HEK293T (cell line): ENCODE measurements at regions not wholly inside any gene's neighbourhood (a gene's known extent, or its start where the extent isn't known, plus 50 kb on each side); places are given as distances from the start of the nearest gene placed in this dataset.

ENCODE experiments used
- CTCF ChIA-PET: fragments of 350-600 bp; formaldehyde crosslinking; extraction: SDS; loops from one replicate; lab custom pipeline; 2021; ENCODE audit warnings: antibody characterized with exemption, inconsistent platforms; lab: Yijun Ruan, JAX
- POLR2A ChIA-PET: fragments of 350-600 bp; formaldehyde crosslinking; extraction: SDS; loops from one replicate; lab custom pipeline; 2020; ENCODE audit warnings: antibody characterized with exemption, inconsistent platforms; lab: Yijun Ruan, JAX
- DNase-seq: peaks from one replicate; pipeline ENCODE4 v3.0.0; 2012; ENCODE audit warnings: mixed read lengths; ENCODE audit errors: extremely low spot score
- ARNT ChIP-seq: fragments of 450-650 bp; IDR thresholded peaks from 2 replicates; pipeline ENCODE4 v1.6.1; 2017; ENCODE audit warnings: mild to moderate bottlenecking
- BHLHE40 ChIP-seq: fragments of 450-650 bp; IDR thresholded peaks from 2 replicates; pipeline ENCODE4 v1.6.1; 2016; ENCODE audit warnings: mild to moderate bottlenecking, moderate library complexity, borderline replicate concordance
- CTBP1 ChIP-seq: fragments of 450-650 bp; IDR thresholded peaks from 2 replicates; pipeline ENCODE4 v1.6.1; 2016; ENCODE audit warnings: borderline replicate concordance
- ELF4 ChIP-seq: fragments of 450-650 bp; IDR thresholded peaks from 2 replicates; pipeline ENCODE4 v1.6.1; 2017; ENCODE audit warnings: antibody characterized with exemption
- FOXA1 ChIP-seq: fragments of 450-650 bp; IDR thresholded peaks from 2 replicates; pipeline ENCODE4 v1.6.1; 2016; ENCODE audit warnings: mild to moderate bottlenecking
- FOXK2 ChIP-seq: fragments of 450-650 bp; IDR thresholded peaks from 2 replicates; pipeline ENCODE4 v1.6.1; 2016; ENCODE audit warnings: mild to moderate bottlenecking
- FOXM1 ChIP-seq: fragments of 450-650 bp; IDR thresholded peaks from 2 replicates; pipeline ENCODE4 v1.6.1; 2017; ENCODE audit warnings: mild to moderate bottlenecking, borderline replicate concordance
- HDGF ChIP-seq: fragments of 450-650 bp; IDR thresholded peaks from 2 replicates; pipeline ENCODE4 v1.6.1; 2017; ENCODE audit warnings: antibody characterized with exemption, borderline replicate concordance
- L3MBTL2 ChIP-seq: fragments of 450-650 bp; conservative IDR thresholded peaks from 2 replicates; pipeline ENCODE4 v1.6.1; 2016; ENCODE audit warnings: mild to moderate bottlenecking
- LEF1 ChIP-seq: fragments of 450-650 bp; IDR thresholded peaks from 2 replicates; pipeline ENCODE4 v1.6.1; 2017; ENCODE audit warnings: mild to moderate bottlenecking, borderline replicate concordance
- NFRKB ChIP-seq: fragments of 450-650 bp; IDR thresholded peaks from 2 replicates; pipeline ENCODE4 v1.6.1; 2016; ENCODE audit warnings: mild to moderate bottlenecking, moderate library complexity
- PKNOX1 ChIP-seq: fragments of 450-650 bp; IDR thresholded peaks from 2 replicates; pipeline ENCODE4 v1.6.1; 2016
- SP1 ChIP-seq: fragments of 450-650 bp; IDR thresholded peaks from 2 replicates; pipeline ENCODE4 v1.6.1; 2017
- SUZ12 ChIP-seq: fragments of 450-650 bp; IDR thresholded peaks from 2 replicates; pipeline ENCODE4 v1.6.1; 2016; ENCODE audit warnings: mild to moderate bottlenecking
- TARDBP ChIP-seq: fragments of 450-650 bp; IDR thresholded peaks from 2 replicates; pipeline ENCODE4 v1.6.1; 2016
- ZNF384 ChIP-seq: fragments of 450-650 bp; IDR thresholded peaks from 2 replicates; pipeline ENCODE4 v1.6.1; 2016

DNA sequence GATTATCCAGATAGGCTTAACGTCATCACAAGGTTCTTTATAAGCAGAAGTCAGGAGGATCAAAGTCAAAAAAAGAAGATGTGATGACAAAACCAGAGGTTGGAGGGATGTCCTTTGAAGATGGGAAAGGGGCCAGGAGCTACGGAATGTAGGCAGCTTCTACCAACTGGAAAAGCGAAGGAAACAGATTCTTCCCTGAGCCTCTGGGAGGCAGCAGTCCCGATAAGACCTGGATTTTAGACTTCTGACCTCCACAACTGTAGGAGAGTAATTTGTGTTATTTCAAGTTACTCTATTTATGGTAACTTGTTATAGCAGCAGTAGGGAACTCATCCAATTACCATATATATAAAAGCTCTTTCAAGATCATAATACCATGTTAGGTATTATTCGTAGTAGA, 98.8 kb upstream of the MYCBP2 start:
- ChIA-PET CTCF (interaction anchor here (0.5 to 2.4 kb wide), 2 partner anchors 10 to 52 kb away, joined by 5 read pairs; no protein-coding TSS in a partner anchor), POLR2A (no interaction called here)
- no peak for TF ChIP-seq FOXK2
- no peak for TF ChIP-seq ARNT
- no peak for TF ChIP-seq FOXA1
- no peak for TF ChIP-seq L3MBTL2
- TF ChIP-seq LEF1: no peak
- TF ChIP-seq SP1: no peak
- TF ChIP-seq NFRKB: no peak
- no peak for TF ChIP-seq BHLHE40
- no peak for TF ChIP-seq TARDBP
- no peak for TF ChIP-seq PKNOX1
- no peak for TF ChIP-seq ZNF384
- no peak for TF ChIP-seq SUZ12
- TF ChIP-seq CTBP1: no peak
- TF ChIP-seq ELF4: no peak
- TF ChIP-seq HDGF: no peak
- no peak for DNase-seq

GRCh38 chr13:77423296-77423695, 96.4 kb upstream of the MYCBP2 start:
- POLR2A ChIA-PET: no interaction called here
- DNase-seq: no peak
- no peak for TF ChIP-seq L3MBTL2
- TF ChIP-seq CTBP1: no peak
- TF ChIP-seq SP1: no peak
- TF ChIP-seq LEF1: no peak
- no peak for TF ChIP-seq PKNOX1
- no peak for TF ChIP-seq SUZ12
- TF ChIP-seq BHLHE40: no peak
- TF ChIP-seq FOXK2: no peak
- CTCF ChIA-PET: no interaction called here

- POLR2A ChIA-PET: no interaction called here
- no peak for DNase-seq
- CTCF ChIA-PET: no interaction called here
- TF ChIP-seq HDGF (no peak), LEF1 (no peak), SP1 (no peak), ZNF384 (no peak), TARDBP (no peak), NFRKB (no peak), PKNOX1 (no peak), ELF4 (no peak), BHLHE40 (no peak), FOXM1 (no peak), FOXK2 (no peak), SUZ12 (no peak)
Measured at GRCh38 chr13:77422724-77423123, 95.8 kb upstream of the MYCBP2 start.

DNA sequence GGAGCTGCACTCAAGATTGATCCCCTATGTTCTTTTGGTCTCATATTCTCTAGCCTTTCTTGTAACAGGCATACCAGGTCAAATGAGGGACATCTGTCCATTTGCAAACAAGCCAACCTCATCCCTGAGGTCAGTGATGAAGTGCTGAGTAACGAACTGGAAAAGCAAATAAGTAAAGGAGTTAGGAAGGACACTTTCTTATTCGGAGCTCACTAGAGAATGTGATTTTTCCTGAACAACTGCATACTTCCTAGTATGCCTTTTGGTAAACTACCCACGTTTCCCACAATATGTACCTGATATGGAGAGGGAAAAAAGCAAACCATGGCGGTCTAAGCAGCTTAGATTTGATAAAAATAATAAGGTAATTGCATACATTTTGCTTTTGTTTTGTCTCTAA, 91.0 kb upstream of the MYCBP2 start:
- ChIA-PET POLR2A (interaction anchor here (1.3 kb wide), 1 partner anchor 8 kb away, joined by 3 read pairs; no protein-coding TSS in a partner anchor), CTCF (no interaction called here)
- TF ChIP-seq L3MBTL2: no peak
- TF ChIP-seq ZNF384: no peak
- TF ChIP-seq NFRKB: no peak
- no peak for TF ChIP-seq ARNT
- no peak for TF ChIP-seq SP1
- no peak for TF ChIP-seq HDGF
- TF ChIP-seq LEF1: no peak
- no peak for TF ChIP-seq BHLHE40
- no peak for TF ChIP-seq ELF4
- no peak for TF ChIP-seq FOXA1
- TF ChIP-seq FOXK2: no peak
- no peak for TF ChIP-seq CTBP1
- TF ChIP-seq FOXM1: no peak
- TF ChIP-seq PKNOX1: no peak
- no peak for TF ChIP-seq SUZ12
- no peak for TF ChIP-seq TARDBP
- DNase-seq: no peak

DNA sequence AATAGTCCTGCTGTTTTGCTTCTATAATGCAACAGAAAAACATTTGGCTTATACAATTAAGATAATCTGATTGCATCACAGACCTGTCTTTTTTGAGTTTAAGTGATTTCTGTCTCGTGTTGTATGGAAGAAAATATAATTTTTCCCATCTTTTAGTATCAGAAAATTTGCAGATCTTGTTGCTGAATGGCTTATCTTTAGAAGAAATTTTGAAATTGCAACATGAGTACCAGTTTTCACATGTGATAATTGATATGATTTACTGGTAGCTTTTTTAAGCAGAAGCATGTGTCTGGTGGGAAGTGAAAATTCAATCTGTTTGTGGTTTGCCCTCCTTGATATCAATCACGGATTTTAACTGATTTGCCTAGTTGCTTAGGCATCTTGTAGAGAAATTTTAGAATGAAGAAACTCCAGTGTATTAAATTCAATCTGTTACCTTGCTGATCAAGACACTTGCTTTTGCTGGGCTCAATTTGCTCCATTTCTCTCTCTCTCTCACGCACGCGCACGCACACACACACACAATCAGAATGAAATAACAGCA, 89.8 kb upstream of the MYCBP2 start:
- TF ChIP-seq FOXM1 (no peak), L3MBTL2 (no peak), ELF4 (no peak), PKNOX1 (no peak), SUZ12 (no peak), HDGF (no peak), FOXA1 (no peak), ARNT (no peak), ZNF384 (no peak), TARDBP (no peak), CTBP1 (no peak), SP1 (no peak), NFRKB (no peak), BHLHE40 (no peak), LEF1 (no peak), FOXK2 (no peak)
- ChIA-PET CTCF (interaction anchor here (1.5 kb wide), 2 partner anchors 10 to 62 kb away, joined by 3 to 8 read pairs; no protein-coding TSS in a partner anchor), POLR2A (no interaction called here)
- no peak for DNase-seq
